ENCODE measurements at regions not wholly inside any gene's neighbourhood (a gene's known extent, or its start where the extent isn't known, plus 50 kb on each side); places are given as distances from the start of the nearest gene placed in this dataset.
"Not testable (repeated sequence)": the region's sequence is repeated elsewhere in the genome, so short reads cannot be mapped to it uniquely, and the experiment has no call there.

GRCh38 chr4:170803492-170803891 lies 713.7 kb upstream of the AADAT start:
- Histone ChIP-seq H3F3A (ENCODE audit: insufficient read depth, low read length) (no peaks in the 10 kb centered on the region), H3K9me2 (ENCODE audit: low read depth, low read length) (no peaks in the 10 kb centered on the region), H3K9ac (ENCODE audit: low read length) (no peak overlapping the region), H3K9me3 (ENCODE audit: low read length) (no peaks in the 10 kb centered on the region), H3K27me3 (ENCODE audit: insufficient read depth, low read length) (no peaks in the 10 kb centered on the region), H3K79me2 (ENCODE audit: insufficient read depth, low read length) (no peaks in the 10 kb centered on the region), H3K4me3 (ENCODE audit: low read depth, low read length, poor library complexity, severe bottlenecking) (no peak overlapping the region), H3K4me2 (ENCODE audit: low read length) (no peak overlapping the region), H3K4me1 (ENCODE audit: insufficient read depth, low read length, severe bottlenecking) (no peaks in the 10 kb centered on the region), H4K20me1 (ENCODE audit: insufficient read depth, low read length) (no peaks in the 10 kb centered on the region), H2AFZ (ENCODE audit: low read length) (no peak overlapping the region), H3K36me3 (ENCODE audit: insufficient read depth, low read length) (no peaks in the 10 kb centered on the region), H3K27ac (ENCODE audit: low read depth, low read length, poor library complexity, severe bottlenecking) (no peak overlapping the region)
- TF ChIP-seq CTCF (IDR thresholded peaks at IDR 0.05; ENCODE audit: low read length) (no peak), EZH2 (IDR thresholded peaks at IDR 0.05; ENCODE audit: borderline replicate concordance, low read length) (no peak)

DNA sequence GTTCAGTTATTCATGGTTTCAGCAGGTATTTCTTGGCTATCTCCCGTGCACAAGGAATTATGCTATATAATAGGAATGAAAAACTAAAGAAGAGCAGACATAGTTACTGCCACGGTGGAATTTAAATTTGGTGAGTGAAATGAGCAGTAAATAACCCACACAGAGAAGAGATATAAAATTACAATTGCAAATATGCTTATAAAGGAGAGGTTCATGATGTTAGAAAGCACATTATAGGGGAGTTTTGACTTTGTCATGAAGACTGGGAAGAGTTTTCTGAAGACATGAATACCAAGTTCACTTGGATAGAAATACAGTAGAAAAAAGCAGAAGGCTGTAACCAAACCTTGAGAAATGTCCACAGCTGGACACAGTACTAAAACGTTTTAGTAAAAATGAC lies 712.0 kb upstream of the AADAT start:
- H3K27ac ChIP-seq (ENCODE audit: low read depth, low read length, poor library complexity, severe bottlenecking): no peak overlapping the region
- H3K9me2 ChIP-seq (ENCODE audit: low read depth, low read length): no peaks in the 10 kb centered on the region
- H3K36me3 ChIP-seq (ENCODE audit: insufficient read depth, low read length): no peaks in the 10 kb centered on the region

GRCh38 chr4:170794525-170794924 lies 704.8 kb upstream of the AADAT start:
- no peaks in the 10 kb centered on the region for H4K20me1 ChIP-seq (ENCODE audit: insufficient read depth, low read length)
- H3K9me3 ChIP-seq (ENCODE audit: low read length): no peaks in the 10 kb centered on the region
- no peaks in the 10 kb centered on the region for H3F3A ChIP-seq (ENCODE audit: insufficient read depth, low read length)
- H3K4me3 ChIP-seq (ENCODE audit: low read depth, low read length, poor library complexity, severe bottlenecking): no peak overlapping the region
- no peak overlapping the region for H2AFZ ChIP-seq (ENCODE audit: low read length)
- no peaks in the 10 kb centered on the region for H3K9me2 ChIP-seq (ENCODE audit: low read depth, low read length)
- no peak for TF ChIP-seq EZH2 (IDR thresholded peaks at IDR 0.05; ENCODE audit: borderline replicate concordance, low read length)
- TF ChIP-seq CTCF (IDR thresholded peaks at IDR 0.05; ENCODE audit: low read length): no peak
- no peak overlapping the region for H3K27ac ChIP-seq (ENCODE audit: low read depth, low read length, poor library complexity, severe bottlenecking)
- H3K4me1 ChIP-seq (ENCODE audit: insufficient read depth, low read length, severe bottlenecking): no peaks in the 10 kb centered on the region
- H3K27me3 ChIP-seq (ENCODE audit: insufficient read depth, low read length): no peaks in the 10 kb centered on the region
- H3K79me2 ChIP-seq (ENCODE audit: insufficient read depth, low read length): no peaks in the 10 kb centered on the region
- no peak overlapping the region for H3K4me2 ChIP-seq (ENCODE audit: low read length)
- H3K9ac ChIP-seq (ENCODE audit: low read length): no peak overlapping the region
- no peaks in the 10 kb centered on the region for H3K36me3 ChIP-seq (ENCODE audit: insufficient read depth, low read length)

More for the DNA sequence above, 712.0 kb upstream of the AADAT start:
- Histone ChIP-seq H3K4me1 (ENCODE audit: insufficient read depth, low read length, severe bottlenecking) (no peaks in the 10 kb centered on the region), H3K27me3 (ENCODE audit: insufficient read depth, low read length) (no peaks in the 10 kb centered on the region), H3K4me2 (ENCODE audit: low read length) (no peak overlapping the region), H3K79me2 (ENCODE audit: insufficient read depth, low read length) (no peaks in the 10 kb centered on the region), H3K9ac (ENCODE audit: low read length) (no peak overlapping the region), H3K9me3 (ENCODE audit: low read length) (no peaks in the 10 kb centered on the region), H3K4me3 (ENCODE audit: low read depth, low read length, poor library complexity, severe bottlenecking) (no peak overlapping the region), H4K20me1 (ENCODE audit: insufficient read depth, low read length) (no peaks in the 10 kb centered on the region), H2AFZ (ENCODE audit: low read length) (no peak overlapping the region), H3F3A (ENCODE audit: insufficient read depth, low read length) (no peaks in the 10 kb centered on the region)
- TF ChIP-seq EZH2 (IDR thresholded peaks at IDR 0.05; ENCODE audit: borderline replicate concordance, low read length) (no peak), CTCF (IDR thresholded peaks at IDR 0.05; ENCODE audit: low read length) (no peak)

- not testable (repeated sequence) for H3K9me2 ChIP-seq (ENCODE audit: low read depth, low read length); H4K20me1 ChIP-seq (ENCODE audit: insufficient read depth, low read length); H3K27ac ChIP-seq (ENCODE audit: low read depth, low read length, poor library complexity, severe bottlenecking); H3K36me3 ChIP-seq (ENCODE audit: insufficient read depth, low read length); H3F3A ChIP-seq (ENCODE audit: insufficient read depth, low read length); H3K4me3 ChIP-seq (ENCODE audit: low read depth, low read length, poor library complexity, severe bottlenecking); H3K9ac ChIP-seq (ENCODE audit: low read length); H3K9me3 ChIP-seq (ENCODE audit: low read length); H3K4me2 ChIP-seq (ENCODE audit: low read length); H2AFZ ChIP-seq (ENCODE audit: low read length); H3K79me2 ChIP-seq (ENCODE audit: insufficient read depth, low read length); H3K27me3 ChIP-seq (ENCODE audit: insufficient read depth, low read length); H3K4me1 ChIP-seq (ENCODE audit: insufficient read depth, low read length, severe bottlenecking)
Observed at GRCh38 chr4:170788540-170789051, 698.8 kb upstream of the AADAT start.

All from OCI-LY1 (cell line).